ENCODE measurements at regions not wholly inside any gene's neighbourhood (a gene's known extent, or its start where the extent isn't known, plus 50 kb on each side); places are given as distances from the start of the nearest gene placed in this dataset.

- no peak for TF ChIP-seq CTCF (IDR thresholded peaks at IDR 0.05)
- TF ChIP-seq POLR2AphosphoS5 (IDR thresholded peaks at IDR 0.05), result no peak
- no peak for TF ChIP-seq EP300 (IDR thresholded peaks at IDR 0.05)
- TF ChIP-seq POLR2A (IDR thresholded peaks at IDR 0.05), result no peak
Measured at GRCh38 chr12:91723191-91723590, 422.5 kb downstream of the BTG1 start.
